ENCODE measurements at regions not wholly inside any gene's neighbourhood (a gene's known extent, or its start where the extent isn't known, plus 50 kb on each side); places are given as distances from the start of the nearest gene placed in this dataset.

DNA sequence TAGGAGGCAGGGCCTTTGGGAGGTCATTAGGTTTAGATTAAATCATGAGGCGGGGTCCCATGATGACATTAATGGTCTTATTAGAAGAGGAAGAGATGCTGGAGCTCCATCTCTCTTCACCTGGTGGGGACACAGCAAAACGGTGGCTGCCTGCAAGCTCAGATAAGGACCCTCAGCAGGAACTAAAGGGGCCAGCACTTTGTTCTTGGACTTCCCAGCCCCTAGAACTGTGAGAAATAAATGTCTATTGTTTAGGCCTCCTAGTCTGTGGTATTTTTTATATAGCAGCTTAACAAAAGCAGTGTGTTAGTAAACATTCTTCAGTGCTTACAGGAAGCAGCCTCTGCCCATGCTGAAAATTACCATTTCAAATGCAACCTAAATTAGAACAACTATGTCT, 157.6 kb downstream of the FOXA2 start:
- TF ChIP-seq, protein P1, sequence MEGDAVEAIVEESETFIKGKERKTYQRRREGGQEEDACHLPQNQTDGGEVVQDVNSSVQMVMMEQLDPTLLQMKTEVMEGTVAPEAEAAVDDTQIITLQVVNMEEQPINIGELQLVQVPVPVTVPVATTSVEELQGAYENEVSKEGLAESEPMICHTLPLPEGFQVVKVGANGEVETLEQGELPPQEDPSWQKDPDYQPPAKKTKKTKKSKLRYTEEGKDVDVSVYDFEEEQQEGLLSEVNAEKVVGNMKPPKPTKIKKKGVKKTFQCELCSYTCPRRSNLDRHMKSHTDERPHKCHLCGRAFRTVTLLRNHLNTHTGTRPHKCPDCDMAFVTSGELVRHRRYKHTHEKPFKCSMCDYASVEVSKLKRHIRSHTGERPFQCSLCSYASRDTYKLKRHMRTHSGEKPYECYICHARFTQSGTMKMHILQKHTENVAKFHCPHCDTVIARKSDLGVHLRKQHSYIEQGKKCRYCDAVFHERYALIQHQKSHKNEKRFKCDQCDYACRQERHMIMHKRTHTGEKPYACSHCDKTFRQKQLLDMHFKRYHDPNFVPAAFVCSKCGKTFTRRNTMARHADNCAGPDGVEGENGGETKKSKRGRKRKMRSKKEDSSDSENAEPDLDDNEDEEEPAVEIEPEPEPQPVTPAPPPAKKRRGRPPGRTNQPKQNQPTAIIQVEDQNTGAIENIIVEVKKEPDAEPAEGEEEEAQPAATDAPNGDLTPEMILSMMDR (optimal IDR thresholded peaks at IDR 0.05 in 1 of 3, IDR thresholded peaks at IDR 0.05 in 1 of 3, conservative IDR thresholded peaks at IDR 0.05 in 1 of 3; ENCODE audit: extremely low read depth in 1 of 3, insufficient read depth in 2 of 3, low read length in 3 of 3): no peak
- TF ChIP-seq EZH2 (IDR thresholded peaks at IDR 0.05; ENCODE audit: low read length): no peak
